ENCODE measurements at regions not wholly inside any gene's neighbourhood (a gene's known extent, or its start where the extent isn't known, plus 50 kb on each side); places are given as distances from the start of the nearest gene placed in this dataset.

- no peak for TF ChIP-seq CTCF (IDR thresholded peaks at IDR 0.05)
- no peak for TF ChIP-seq ZFX (IDR thresholded peaks at IDR 0.05; ENCODE audit: borderline replicate concordance)
These were observed 92.3 kb downstream of the ETAA1 start for GRCh38 chr2:67489396-67489795.

All from 22Rv1 (cell line).